GM21381 (cell line): ENCODE measurements at regions not wholly inside any gene's neighbourhood (a gene's known extent, or its start where the extent isn't known, plus 50 kb on each side); places are given as distances from the start of the nearest gene placed in this dataset.
"Not testable (repeated sequence)": the region's sequence is repeated elsewhere in the genome, so short reads cannot be mapped to it uniquely, and the experiment has no call there.

ENCODE experiments used
- ATAC-seq: cut with Tn5 transposase; IDR thresholded peaks from one replicate; pipeline ENCODE4 v1.9.1; 2021; ENCODE audit warnings: mild to moderate bottlenecking, moderate library complexity; ENCODE audit not compliant: unreplicated experiment

DNA sequence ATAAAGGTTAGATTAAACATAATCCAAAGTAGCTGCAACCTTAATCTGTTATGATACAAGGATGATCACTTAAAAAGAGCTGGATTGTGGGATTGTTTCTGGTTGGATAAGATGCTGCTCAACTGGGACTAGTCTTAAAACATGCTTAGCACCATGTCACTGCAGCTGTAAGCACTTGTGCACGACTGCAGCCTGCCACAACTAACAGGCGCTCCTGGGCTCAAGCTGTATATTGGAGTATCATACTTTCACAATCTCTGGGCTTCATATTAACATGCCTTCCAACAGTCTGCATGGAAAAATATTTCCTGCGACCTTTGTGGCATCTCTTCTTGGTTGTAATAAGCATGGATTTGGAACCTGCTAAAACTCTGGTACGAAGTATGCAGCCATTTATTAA is 493.0 kb upstream of the PITX2 start:
- ATAC-seq, result no peak

DNA sequence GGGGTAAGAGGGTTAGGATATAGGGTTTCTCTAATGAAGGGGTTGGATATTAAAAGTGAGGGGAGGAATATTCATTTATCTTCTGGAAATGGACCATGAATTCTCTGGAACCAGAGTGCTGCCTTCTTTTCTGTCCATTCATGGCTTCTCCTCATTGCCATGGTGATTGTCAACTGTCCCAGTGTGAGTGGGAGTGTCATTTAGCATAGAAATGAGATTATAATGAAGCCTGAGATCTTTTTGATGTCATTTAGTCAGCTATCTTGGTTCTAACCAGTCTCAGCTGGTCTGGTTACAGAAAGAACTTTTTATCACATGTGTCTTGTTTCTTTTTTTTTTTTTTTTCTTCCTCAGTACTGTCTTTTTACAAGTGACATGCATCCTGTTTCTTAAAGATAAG is 497.3 kb upstream of the PITX2 start:
- no peak for ATAC-seq

DNA sequence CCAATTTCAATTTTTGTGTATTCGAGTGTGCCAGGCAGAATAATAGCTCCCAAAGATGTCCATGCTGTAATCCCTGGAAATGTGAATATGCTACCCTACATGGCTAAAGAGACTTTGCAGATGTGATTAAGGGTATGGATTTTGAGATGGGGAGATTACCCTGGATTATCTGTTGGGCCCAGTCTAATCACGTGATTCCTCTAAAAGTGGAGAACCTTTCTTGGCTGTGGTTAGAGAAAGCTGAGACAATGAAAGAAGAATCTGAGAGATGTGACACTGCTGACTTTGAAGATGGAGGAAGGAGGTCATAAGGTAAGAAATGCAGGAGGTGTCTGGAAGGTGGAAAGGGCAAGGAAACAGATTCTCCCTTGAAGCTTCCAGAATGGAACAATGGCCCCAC is 503.5 kb upstream of the PITX2 start:
- no peak for ATAC-seq

DNA sequence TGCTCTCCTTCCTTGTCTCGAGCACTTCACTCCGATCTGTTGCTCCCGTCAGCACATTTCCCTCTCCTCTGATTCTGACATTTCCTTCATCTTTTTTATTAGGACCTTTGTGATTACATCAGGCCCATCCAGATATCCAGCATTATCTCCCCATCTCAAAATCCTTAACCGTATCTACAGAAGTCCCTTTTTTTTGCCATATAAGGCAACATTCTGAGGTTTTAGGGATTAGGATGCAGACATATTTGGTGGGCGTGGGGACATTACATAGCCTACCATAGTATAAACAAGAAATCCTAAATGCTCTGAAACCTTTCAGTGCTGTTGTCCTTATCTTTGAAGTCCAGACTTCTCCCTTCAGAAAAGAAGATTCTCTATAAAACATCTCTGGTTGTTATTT is 505.0 kb upstream of the PITX2 start:
- no peak for ATAC-seq

- ATAC-seq, result no peak
Measured at GRCh38 chr4:111128327-111128726, 505.4 kb upstream of the PITX2 start.

- no peak for ATAC-seq
Measured at GRCh38 chr4:111136438-111136837, 513.6 kb upstream of the PITX2 start.

GRCh38 chr4:111136967-111137366 is 514.1 kb upstream of the PITX2 start:
- ATAC-seq, result no peak

GRCh38 chr4:111143510-111143909 is 520.6 kb upstream of the PITX2 start:
- no peak for ATAC-seq

- no peak for ATAC-seq
Measured at GRCh38 chr4:111154934-111155333, 532.1 kb upstream of the PITX2 start.

- ATAC-seq, result not testable (repeated sequence)
Measured at GRCh38 chr4:111164556-111164955, 541.7 kb upstream of the PITX2 start.

DNA sequence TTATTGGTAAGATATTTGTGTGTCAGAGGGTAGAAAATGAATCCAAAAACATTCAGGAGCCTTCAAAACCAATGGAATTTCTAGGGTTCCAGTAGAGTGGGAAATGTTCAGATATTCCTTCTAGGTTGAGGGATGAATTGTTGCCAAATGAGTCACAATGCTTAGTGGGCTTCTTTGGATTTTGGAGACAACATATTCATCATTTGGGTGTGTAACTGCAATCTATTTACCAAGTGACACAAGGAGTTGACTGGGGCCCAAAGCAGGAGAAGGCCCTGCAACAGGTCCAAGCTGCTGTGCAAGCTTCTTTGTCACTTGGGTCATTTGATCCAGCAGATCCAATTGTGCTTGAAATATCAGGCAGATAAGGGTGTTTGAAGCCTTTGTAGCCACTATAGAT is 551.5 kb upstream of the PITX2 start:
- no peak for ATAC-seq

DNA sequence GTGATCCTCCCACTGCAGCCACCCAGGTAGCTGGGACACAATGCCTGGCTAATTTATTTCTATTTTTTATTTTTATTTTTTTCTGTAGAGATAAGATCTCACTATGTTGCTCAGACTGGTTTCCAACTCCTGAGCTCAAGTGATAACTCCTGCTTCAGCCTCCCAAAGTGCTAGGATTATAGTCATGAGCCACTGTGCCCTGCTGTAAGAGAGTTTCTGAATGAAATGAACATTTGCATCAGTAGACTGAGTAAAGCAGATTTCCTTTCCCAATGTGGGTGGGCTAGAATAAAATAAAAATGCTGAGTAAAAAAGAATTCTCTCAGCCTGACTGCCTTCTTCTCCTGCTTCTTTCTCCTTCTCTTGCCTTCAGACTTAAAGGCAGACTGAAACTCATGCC is 555.4 kb upstream of the PITX2 start:
- ATAC-seq, result no peak

DNA sequence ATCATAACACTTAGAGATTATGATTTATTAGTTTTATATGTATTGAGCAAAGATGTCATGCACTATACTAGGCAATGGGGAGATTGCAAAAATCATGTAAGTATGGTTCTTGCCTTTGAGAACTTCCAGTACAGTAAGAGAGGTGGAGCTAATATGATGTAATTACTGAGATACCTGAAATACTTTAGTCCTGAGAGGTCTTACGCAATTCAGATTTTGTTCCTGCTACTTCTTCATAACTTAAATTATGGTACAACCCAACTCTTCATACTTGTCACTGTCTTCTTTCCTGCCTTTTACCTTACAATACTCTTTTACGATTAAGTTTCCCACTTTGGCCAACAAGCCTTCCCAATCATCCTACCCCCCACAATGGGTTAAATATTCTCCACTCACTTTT is 564.2 kb upstream of the PITX2 start:
- no peak for ATAC-seq

DNA sequence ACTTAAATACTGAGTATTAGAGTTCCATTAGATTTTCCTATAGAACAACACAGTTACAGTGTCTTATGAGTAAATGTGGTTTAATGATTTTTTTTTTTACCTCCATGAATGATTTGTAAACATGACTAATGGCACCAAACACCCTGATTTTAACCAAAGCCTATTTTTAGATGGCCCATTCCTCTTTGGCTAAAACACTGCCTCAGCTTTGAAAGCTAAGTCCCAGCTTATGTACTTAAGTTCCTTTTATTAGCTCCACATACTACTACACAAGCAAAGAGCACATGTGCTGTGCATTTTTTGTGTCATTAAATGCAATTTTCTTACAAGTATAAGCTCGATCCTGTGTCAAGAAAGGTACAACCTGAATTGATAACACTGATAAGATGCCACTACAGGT is 575.6 kb upstream of the PITX2 start:
- ATAC-seq, result no peak

GRCh38 chr4:111204797-111205196 is 581.9 kb upstream of the PITX2 start:
- ATAC-seq, result no peak

DNA sequence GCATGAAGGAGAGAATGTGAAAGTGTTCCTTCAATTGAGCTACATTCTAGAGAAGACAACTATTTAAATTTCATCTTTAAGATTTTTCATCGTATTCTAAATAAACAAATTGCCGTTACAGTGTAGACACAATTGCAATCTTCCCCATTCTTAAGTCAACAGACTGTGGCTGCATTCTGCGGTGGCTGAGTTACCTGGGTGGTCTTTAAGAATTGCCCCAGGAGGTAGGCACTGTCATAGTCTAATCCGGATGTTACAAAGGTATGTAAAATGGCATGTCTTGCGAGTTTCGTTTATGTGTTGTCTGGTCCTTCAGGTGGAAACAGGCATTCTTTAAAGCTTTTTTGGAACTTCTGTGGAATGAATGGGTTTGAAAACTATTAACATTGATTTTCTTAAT is 586.1 kb upstream of the PITX2 start:
- no peak for ATAC-seq

GRCh38 chr4:111209706-111210105 is 586.8 kb upstream of the PITX2 start:
- no peak for ATAC-seq

GRCh38 chr4:111210595-111210994 is 587.7 kb upstream of the PITX2 start:
- ATAC-seq, result no peak

- no peak for ATAC-seq
Measured at GRCh38 chr4:111213531-111213930, 590.7 kb upstream of the PITX2 start.

DNA sequence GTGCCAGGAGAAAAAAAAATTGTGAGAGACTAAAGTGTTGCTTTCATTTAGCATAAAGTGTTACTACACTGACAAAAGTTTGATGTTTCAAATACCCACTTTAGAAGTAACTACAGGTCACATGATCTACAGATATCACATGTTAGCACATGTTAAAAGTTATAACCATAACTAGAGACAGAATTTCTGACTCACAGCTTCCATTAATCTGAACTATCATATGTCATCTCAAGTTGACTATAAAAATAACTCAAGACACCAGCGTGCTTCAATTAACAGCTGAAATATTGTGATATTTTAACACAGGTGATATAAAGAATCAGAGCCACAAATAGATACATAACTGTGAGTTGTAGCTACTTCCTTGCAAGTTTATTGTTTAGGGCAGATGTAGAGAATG is 591.5 kb upstream of the PITX2 start:
- no peak for ATAC-seq

- ATAC-seq, result no peak
Measured at GRCh38 chr4:111215755-111216154, 592.9 kb upstream of the PITX2 start.

GRCh38 chr4:111216791-111217190 is 593.9 kb upstream of the PITX2 start:
- ATAC-seq, result no peak

GRCh38 chr4:111221371-111221770 is 598.5 kb upstream of the PITX2 start:
- no peak for ATAC-seq

DNA sequence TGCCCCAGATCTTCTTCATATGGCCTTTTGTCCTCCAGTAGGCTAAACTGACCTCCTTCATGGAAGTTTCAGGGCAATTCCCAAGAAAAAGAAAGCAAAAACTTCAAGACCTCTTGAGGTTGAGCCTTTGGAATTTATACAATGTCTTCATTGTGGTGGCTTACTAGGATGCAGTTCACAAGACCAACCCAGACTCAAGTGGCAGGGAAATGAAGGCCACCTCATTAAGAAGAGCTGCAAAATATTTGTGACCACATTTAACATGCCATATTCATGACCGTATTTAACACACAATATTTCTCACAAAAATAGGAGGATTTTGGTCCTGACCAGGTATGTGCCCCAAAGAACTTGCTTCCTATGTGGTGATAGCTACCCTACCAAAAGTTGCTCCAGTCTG is 605.5 kb upstream of the PITX2 start:
- ATAC-seq, result no peak
